22Rv1 (cell line): ENCODE measurements at regions not wholly inside any gene's neighbourhood (a gene's known extent, or its start where the extent isn't known, plus 50 kb on each side); places are given as distances from the start of the nearest gene placed in this dataset.

Experiments used
- H3K27ac ChIP-seq: fragments of 450-650 bp; 2 replicates; pipeline ENCODE4 v1.5.1; 2017
- CTCF ChIP-seq: fragments of 450-650 bp; IDR thresholded peaks from 2 replicates; pipeline ENCODE4 v1.5.1; 2017; ENCODE audit warnings: mild to moderate bottlenecking
- ZFX ChIP-seq: fragments of 450-650 bp; IDR thresholded peaks from 2 replicates; pipeline ENCODE4 v1.6.1; 2017; ENCODE audit warnings: antibody characterized with exemption, borderline replicate concordance

GRCh38 chr12:114888928-114889584, 205.1 kb upstream of the TBX3 start:
- TF ChIP-seq ZFX (no peak), CTCF (no peak)

GRCh38 chr12:114888448-114888847, 204.5 kb upstream of the TBX3 start:
- no peak overlapping the region for H3K27ac ChIP-seq
- TF ChIP-seq CTCF (no peak), ZFX (no peak)

More at GRCh38 chr12:114888928-114889584, 205.1 kb upstream of the TBX3 start:
- no peak overlapping the region for H3K27ac ChIP-seq

- H3K27ac ChIP-seq: no peak overlapping the region
- no peak for TF ChIP-seq CTCF
- TF ChIP-seq ZFX: no peak
Observed at GRCh38 chr12:114885501-114885900, 201.5 kb upstream of the TBX3 start.

GRCh38 chr12:114884575-114884974, 200.6 kb upstream of the TBX3 start:
- TF ChIP-seq CTCF (no peak), ZFX (no peak)
- H3K27ac ChIP-seq: no peak overlapping the region

GRCh38 chr12:114882083-114882482, 198.1 kb upstream of the TBX3 start:
- TF ChIP-seq CTCF (no peak), ZFX (no peak)
- H3K27ac ChIP-seq: no peak overlapping the region

GRCh38 chr12:114879354-114879753, 195.4 kb upstream of the TBX3 start:
- no peak overlapping the region for H3K27ac ChIP-seq
- TF ChIP-seq ZFX (no peak), CTCF (no peak)

- no peak overlapping the region for H3K27ac ChIP-seq
- TF ChIP-seq ZFX (no peak), CTCF (no peak)
Observed at GRCh38 chr12:114878781-114879180, 194.8 kb upstream of the TBX3 start.
